HG03025 (cell line): ENCODE measurements at regions not wholly inside any gene's neighbourhood (a gene's known extent, or its start where the extent isn't known, plus 50 kb on each side); places are given as distances from the start of the nearest gene placed in this dataset.
"Not testable (repeated sequence)": the region's sequence is repeated elsewhere in the genome, so short reads cannot be mapped to it uniquely, and the experiment has no call there.

ENCODE experiments used
- ATAC-seq: cut with Tn5 transposase; IDR thresholded peaks from one replicate; pipeline ENCODE4 v1.9.1; 2021; ENCODE audit warnings: mild to moderate bottlenecking, moderate library complexity; ENCODE audit not compliant: unreplicated experiment, low FRiP score

DNA sequence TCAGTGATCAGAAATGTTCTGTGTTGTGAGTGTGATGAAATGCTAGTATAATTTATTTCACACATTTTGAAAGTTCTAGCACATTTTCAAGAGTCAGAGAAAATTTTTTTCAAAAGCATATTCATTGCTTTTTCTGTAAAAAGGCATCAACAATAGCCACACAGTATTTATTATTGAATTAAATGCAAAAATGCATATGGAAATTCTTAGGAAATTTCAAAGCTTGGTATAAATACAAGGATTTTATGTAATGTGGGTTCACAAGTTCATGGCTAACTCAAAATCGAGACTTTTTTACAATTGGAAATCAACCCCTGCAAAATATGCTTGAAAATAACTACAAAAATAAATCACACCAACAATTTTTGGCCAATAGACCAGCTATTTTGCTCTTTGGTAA is 302.0 kb upstream of the ECI2 start:
- ATAC-seq, result no peak

DNA sequence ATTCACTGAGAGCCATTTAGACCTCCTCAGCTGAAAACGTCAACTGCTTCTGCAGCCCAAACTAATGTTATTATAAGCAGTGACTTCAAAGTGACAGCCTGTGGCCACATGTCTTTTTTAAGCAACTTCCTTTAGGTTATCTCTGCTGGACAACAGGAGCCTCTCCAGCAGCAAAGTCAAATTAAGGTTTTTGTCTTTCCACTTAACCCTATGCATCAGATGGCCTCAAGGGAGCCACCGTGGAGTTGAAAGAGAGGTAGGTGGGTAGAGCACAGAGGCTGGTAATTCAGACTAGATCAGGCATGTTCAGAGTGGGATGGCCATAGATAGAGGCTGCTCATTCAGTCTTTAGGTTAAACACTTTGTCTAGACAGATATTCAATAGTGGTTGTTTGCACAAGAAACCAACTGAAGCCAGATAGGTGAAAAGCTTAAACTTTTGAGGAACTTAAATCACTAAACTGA is 300.6 kb upstream of the ECI2 start:
- no peak for ATAC-seq

DNA sequence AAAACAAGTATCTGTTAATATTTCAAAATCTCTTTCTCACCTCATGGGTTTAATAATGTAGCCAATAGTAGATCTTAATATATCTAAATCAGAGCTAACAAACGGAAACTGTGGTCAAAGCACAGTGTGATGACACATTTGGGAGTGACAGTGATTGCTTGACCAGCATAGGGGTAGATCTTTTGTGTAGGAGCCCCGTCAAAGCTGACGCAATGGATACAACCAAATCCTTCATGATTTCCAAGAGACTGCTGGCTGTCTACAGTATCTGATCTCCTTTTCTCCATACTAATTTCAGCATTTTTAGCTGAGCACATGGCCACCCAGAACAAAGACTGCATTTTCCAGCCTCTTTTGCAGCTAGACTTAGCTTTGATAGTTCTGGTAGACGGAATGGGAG is 299.3 kb upstream of the ECI2 start:
- ATAC-seq, result no peak

- ATAC-seq, result no peak
Observed at GRCh38 chr6:4433199-4433598, 297.8 kb upstream of the ECI2 start.

GRCh38 chr6:4426968-4427367 is 291.6 kb upstream of the ECI2 start:
- ATAC-seq, result no peak

DNA sequence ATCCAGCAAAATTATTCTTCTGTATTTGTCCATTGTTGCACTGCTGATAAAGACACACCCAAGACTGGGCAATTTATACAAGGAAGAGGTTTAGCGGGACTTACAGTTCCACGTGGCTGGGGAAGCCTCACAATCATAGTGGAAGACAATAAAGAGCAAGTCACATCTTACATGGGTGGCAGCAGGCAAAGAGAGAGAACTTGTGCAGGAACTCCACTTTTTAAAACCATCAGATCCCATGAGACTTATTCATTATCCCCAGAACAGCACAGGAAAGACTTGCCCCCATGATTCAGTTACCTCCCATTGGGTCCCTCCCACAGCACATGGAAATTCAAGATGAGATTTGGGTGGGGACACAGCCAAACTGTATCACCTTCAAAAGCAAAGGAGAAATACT is 286.5 kb upstream of the ECI2 start:
- ATAC-seq, result no peak

- ATAC-seq, result no peak
Observed at GRCh38 chr6:4420160-4420865, 284.9 kb upstream of the ECI2 start.

GRCh38 chr6:4415549-4415948 is 280.2 kb upstream of the ECI2 start:
- no peak for ATAC-seq

- ATAC-seq, result not testable (repeated sequence)
Observed at GRCh38 chr6:4414078-4414477, 278.7 kb upstream of the ECI2 start.

DNA sequence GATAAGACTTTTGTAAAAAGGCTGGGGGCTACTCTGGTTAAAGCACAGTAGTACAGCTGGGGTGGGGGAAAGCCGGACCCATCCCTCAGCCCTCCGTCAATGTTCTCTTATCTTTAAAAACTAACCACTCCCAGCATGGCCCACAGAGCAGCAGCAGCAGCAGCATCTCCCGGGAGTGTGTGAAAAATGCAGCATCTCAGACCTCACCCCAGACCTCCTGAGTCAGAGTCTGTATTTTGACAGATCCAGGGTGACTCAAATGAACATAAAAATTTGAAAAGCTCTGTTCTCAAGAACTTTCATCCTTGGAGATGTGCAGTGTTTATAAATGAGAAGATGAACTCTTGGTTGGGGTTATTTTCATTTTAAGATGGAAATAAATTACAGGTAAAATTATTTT is 277.7 kb upstream of the ECI2 start:
- ATAC-seq, result no peak

- ATAC-seq, result no peak
Observed at GRCh38 chr6:4412488-4412887, 277.1 kb upstream of the ECI2 start.

- ATAC-seq, result no peak
Observed at GRCh38 chr6:4412077-4412476, 276.7 kb upstream of the ECI2 start.

DNA sequence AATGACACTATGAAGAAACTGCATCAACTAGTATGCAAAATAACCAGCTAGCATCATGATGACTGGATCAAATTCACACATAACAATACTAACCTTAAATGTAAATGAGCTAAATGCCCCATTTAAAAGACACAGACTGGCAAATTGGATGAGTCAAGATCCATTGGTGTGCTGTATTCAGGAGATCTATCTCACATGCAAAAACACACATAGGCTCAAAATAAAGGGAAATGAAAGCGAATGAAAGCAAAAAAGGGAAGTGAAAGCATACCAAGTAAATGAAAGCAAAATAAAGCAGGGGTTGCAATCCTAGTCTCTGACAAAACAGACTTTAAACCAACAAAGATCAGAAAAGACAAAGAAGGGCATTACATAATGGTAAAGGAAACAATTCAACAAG is 272.3 kb upstream of the ECI2 start:
- ATAC-seq, result peak; percentile 85

DNA sequence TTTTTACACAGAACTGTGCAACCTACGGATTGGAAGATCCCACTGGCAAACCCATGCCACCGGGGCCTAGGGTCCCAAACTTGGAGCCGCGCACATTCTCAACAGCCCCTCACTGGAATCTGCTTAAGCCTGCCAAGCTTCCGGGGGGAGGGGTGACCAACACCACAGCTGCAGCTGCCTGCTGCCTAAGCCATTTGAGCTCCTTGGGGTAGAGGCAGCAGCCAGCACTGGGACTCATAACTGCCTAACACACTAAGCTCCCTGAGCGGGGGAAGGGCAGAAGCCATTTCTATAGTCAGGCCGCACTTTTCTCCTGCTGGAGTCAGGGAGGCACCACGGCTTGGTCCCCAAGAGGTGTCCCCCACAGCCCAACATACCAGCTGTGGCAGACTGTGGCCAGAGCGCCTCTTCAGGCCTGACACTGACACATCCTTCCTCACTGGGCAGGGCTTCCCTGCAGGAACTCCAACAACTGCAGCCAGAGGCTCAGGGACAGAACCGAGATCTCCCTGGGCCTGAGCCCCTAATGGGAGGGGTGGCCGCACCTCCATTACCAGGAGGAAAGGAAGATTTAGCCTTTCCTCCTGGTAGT is 270.3 kb upstream of the ECI2 start:
- no peak for ATAC-seq

DNA sequence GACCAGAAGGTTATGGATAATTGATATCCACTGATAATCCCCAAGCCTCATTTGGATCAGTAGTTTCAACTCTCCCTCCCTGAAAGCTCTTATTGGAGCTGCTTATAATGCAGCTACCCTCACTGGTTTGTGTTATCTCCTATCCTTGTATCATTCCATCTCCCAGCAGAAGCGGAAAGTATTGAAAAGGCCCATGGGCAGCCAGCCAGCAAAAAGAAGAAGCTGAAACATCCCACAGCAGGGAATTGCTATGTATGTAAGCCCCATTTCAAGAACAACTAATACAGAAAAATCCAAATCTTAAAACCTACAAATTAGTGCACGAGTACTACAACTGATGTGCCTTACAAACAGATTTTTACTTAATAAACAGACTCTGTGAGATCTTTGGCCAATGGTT is 269.0 kb upstream of the ECI2 start:
- ATAC-seq, result no peak

- ATAC-seq, result no peak
Observed at GRCh38 chr6:4403828-4404227, 268.5 kb upstream of the ECI2 start.

GRCh38 chr6:4403023-4403752 is 267.8 kb upstream of the ECI2 start:
- ATAC-seq, result no peak

- no peak for ATAC-seq
Observed at GRCh38 chr6:4402477-4402976, 267.2 kb upstream of the ECI2 start.

GRCh38 chr6:4401408-4402368 is 266.3 kb upstream of the ECI2 start:
- ATAC-seq, result no peak

GRCh38 chr6:4399656-4400055 is 264.3 kb upstream of the ECI2 start:
- no peak for ATAC-seq
